ENCODE measurements at regions not wholly inside any gene's neighbourhood (a gene's known extent, or its start where the extent isn't known, plus 50 kb on each side); places are given as distances from the start of the nearest gene placed in this dataset.

GRCh38 chr5:154565123-154565522 lies 87.1 kb upstream of the HAND1 start:
- no TSS peak for BruUV-seq (replicated peaks)
- Histone ChIP-seq H3K27me3 (ENCODE audit: control insufficient read depth, insufficient read depth, low read length) (no peaks in the 10 kb centered on the region), H3K9me3 (ENCODE audit: control insufficient read depth, insufficient read depth, low read depth, low read length) (no peaks in the 10 kb centered on the region), H3K4me1 (ENCODE audit: control insufficient read depth, insufficient read depth, low read length) (no peaks in the 10 kb centered on the region), H3K4me3 (ENCODE audit: low read depth in 2 of 2, low read length in 2 of 2) (no peak overlapping the region), H3K36me3 (ENCODE audit: control insufficient read depth, insufficient read depth, low read length) (no peaks in the 10 kb centered on the region), H3K27ac (ENCODE audit: low read length) (no peak overlapping the region)
- ATAC-seq (no peak), DNase-seq (ENCODE audit: low read depth, low spot score) (no peak)
- TF ChIP-seq TCF7L2 (IDR thresholded peaks at IDR 0.05; ENCODE audit: low read depth, low read length) = no peak
- TF ChIP-seq SIN3A (IDR thresholded peaks at IDR 0.05; ENCODE audit: borderline replicate concordance, insufficient read depth, low read depth, low read length) = no peak
- TF ChIP-seq REST (IDR thresholded peaks at IDR 0.05; ENCODE audit: insufficient read depth in 1 of 2, low read depth in 2 of 2, low read length in 1 of 2) = no peak
- no peak for TF ChIP-seq POLR2AphosphoS5 (IDR thresholded peaks at IDR 0.05; ENCODE audit: low read depth, low read length)
- no peak for TF ChIP-seq CTCF (IDR thresholded peaks at IDR 0.05)
- intact Hi-C loops (cut with micrococcal nuclease; ENCODE audit: unreplicated experiment) = no loop called here
- CTCF ChIA-PET = no interaction called here
- POLR2A ChIA-PET = interaction anchor here (0.7 kb wide), 1 partner anchor 560 kb away, joined by 5 read pairs; no protein-coding TSS in a partner anchor
- in situ Hi-C loops (cut with HindIII; ENCODE audit: low pct_unique_long_range_greater_than_20kb, low sequenced_read_pairs) = no loop called here

- ChIA-PET POLR2A (no interaction called here), CTCF (no interaction called here)
- DNase-seq (ENCODE audit: low read depth, low spot score) (no peak), ATAC-seq (no peak)
- no TSS peak for BruUV-seq (replicated peaks)
- Histone ChIP-seq H3K9me3 (ENCODE audit: control insufficient read depth, insufficient read depth, low read depth, low read length) (no peaks in the 10 kb centered on the region), H3K36me3 (ENCODE audit: control insufficient read depth, insufficient read depth, low read length) (no peaks in the 10 kb centered on the region), H3K4me3 (ENCODE audit: low read depth in 2 of 2, low read length in 2 of 2) (no peak overlapping the region), H3K27me3 (ENCODE audit: control insufficient read depth, insufficient read depth, low read length) (no peaks in the 10 kb centered on the region), H3K4me1 (ENCODE audit: control insufficient read depth, insufficient read depth, low read length) (no peaks in the 10 kb centered on the region), H3K27ac (ENCODE audit: low read length) (no peak overlapping the region)
- in situ Hi-C loops (cut with HindIII; ENCODE audit: low pct_unique_long_range_greater_than_20kb, low sequenced_read_pairs) = no loop called here
- TF ChIP-seq TCF7L2 (IDR thresholded peaks at IDR 0.05; ENCODE audit: low read depth, low read length) (no peak), SIN3A (IDR thresholded peaks at IDR 0.05; ENCODE audit: borderline replicate concordance, insufficient read depth, low read depth, low read length) (no peak), REST (IDR thresholded peaks at IDR 0.05; ENCODE audit: insufficient read depth in 1 of 2, low read depth in 2 of 2, low read length in 1 of 2) (no peak), POLR2AphosphoS5 (IDR thresholded peaks at IDR 0.05; ENCODE audit: low read depth, low read length) (no peak), CTCF (IDR thresholded peaks at IDR 0.05) (no peak)
- intact Hi-C loops (cut with micrococcal nuclease; ENCODE audit: unreplicated experiment) = no loop called here
Observed at GRCh38 chr5:154562244-154562880, 84.3 kb upstream of the HAND1 start.
